Type B pancreatic cell (in vitro differentiated cells): ENCODE measurements at regions not wholly inside any gene's neighbourhood (a gene's known extent, or its start where the extent isn't known, plus 50 kb on each side); places are given as distances from the start of the nearest gene placed in this dataset.

Source experiments
- DNase-seq: peaks from one replicate; pipeline ENCODE4 v3.0.0; 2021; ENCODE audit warnings: mixed read lengths; ENCODE audit not compliant: unreplicated experiment; ENCODE audit errors: extremely low spot score
- H3K27ac Mint-ChIP-seq: 2 replicates; pipeline ENCODE4 v1.8.0; 2021; ENCODE audit warnings: mild to moderate bottlenecking, mixed read lengths
- H3K27me3 Mint-ChIP-seq: 2 replicates; pipeline ENCODE4 v1.8.0; 2021; ENCODE audit warnings: mixed read lengths
- H3K36me3 Mint-ChIP-seq: 2 replicates; pipeline ENCODE4 v1.8.0; 2021; ENCODE audit warnings: mixed read lengths
- H3K4me1 Mint-ChIP-seq: one replicate; pipeline ENCODE4 v1.8.0; 2021; ENCODE audit warnings: mixed read lengths; ENCODE audit not compliant: unreplicated experiment
- H3K4me3 Mint-ChIP-seq: 2 replicates; pipeline ENCODE4 v1.8.0; 2021; ENCODE audit warnings: mild to moderate bottlenecking, mixed read lengths
- H3K9me3 Mint-ChIP-seq: 2 replicates; pipeline ENCODE4 v1.8.0; 2021; ENCODE audit warnings: mixed read lengths
- TF ChIP-seq, protein P1 (sequence below): fragments of 200-600 bp; sonication (generic); conservative IDR thresholded peaks from 2 replicates; pipeline ENCODE4 v1.5.0; 2021; ENCODE audit warnings: antibody characterized with exemption, mild to moderate bottlenecking

DNA sequence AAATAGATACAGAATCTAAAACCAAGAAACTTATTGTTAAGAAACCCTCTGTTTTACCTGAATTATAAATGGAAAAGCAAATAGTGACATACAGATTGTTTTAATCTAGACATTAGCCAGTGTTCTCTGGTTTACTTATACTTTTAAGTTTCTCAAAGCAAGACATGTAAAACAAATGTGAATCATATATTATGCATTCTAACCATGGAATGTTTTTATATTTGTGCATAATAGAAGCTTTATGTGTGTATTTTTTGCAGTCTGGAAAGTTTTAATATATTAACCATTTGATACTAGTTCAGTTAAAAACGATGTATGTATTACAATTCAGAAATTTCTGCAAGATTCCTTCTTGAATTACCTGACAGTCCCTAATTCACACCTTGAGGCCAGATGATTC lies 150.6 kb upstream of the TMEM72 start:
- Mint-ChIP-seq H3K4me1 (peaks cover 18% of the 10 kb centered on the region), H3K36me3 (no peaks in the 10 kb centered on the region)

DNA sequence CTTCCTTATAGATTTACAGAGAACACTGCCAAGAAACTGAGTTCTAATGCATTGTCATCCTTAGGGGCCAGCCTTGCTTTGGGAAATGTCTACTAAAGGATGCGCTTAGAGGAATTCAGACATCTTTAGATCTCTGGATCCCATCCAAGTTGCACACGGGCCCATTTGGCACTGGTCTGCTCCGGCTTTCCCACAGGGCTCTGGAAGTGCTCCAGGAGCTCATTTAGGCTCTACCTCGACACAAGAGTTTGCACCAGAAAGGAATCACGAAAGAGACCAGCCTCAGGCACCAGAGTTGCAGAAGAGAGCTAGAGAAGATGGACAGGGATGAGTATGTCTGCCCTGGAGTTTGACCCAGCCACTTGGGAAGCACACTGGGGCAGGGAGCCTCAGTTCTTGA lies 150.1 kb upstream of the TMEM72 start:
- H3K4me1 Mint-ChIP-seq: peaks cover 18% of the 10 kb centered on the region
- H3K4me3 Mint-ChIP-seq: no peak overlapping the region
- TF ChIP-seq, protein P1, sequence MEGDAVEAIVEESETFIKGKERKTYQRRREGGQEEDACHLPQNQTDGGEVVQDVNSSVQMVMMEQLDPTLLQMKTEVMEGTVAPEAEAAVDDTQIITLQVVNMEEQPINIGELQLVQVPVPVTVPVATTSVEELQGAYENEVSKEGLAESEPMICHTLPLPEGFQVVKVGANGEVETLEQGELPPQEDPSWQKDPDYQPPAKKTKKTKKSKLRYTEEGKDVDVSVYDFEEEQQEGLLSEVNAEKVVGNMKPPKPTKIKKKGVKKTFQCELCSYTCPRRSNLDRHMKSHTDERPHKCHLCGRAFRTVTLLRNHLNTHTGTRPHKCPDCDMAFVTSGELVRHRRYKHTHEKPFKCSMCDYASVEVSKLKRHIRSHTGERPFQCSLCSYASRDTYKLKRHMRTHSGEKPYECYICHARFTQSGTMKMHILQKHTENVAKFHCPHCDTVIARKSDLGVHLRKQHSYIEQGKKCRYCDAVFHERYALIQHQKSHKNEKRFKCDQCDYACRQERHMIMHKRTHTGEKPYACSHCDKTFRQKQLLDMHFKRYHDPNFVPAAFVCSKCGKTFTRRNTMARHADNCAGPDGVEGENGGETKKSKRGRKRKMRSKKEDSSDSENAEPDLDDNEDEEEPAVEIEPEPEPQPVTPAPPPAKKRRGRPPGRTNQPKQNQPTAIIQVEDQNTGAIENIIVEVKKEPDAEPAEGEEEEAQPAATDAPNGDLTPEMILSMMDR: no peak
- peaks cover 11% of the 10 kb centered on the region for H3K27me3 Mint-ChIP-seq
- H3K9me3 Mint-ChIP-seq: no peaks in the 10 kb centered on the region
- H3K27ac Mint-ChIP-seq: no peak overlapping the region
- no peaks in the 10 kb centered on the region for H3K36me3 Mint-ChIP-seq
- no peak for DNase-seq

More for the DNA sequence above, 150.6 kb upstream of the TMEM72 start:
- Mint-ChIP-seq H3K27ac (no peak overlapping the region), H3K9me3 (no peaks in the 10 kb centered on the region), H3K27me3 (peaks cover 8% of the 10 kb centered on the region), H3K4me3 (no peak overlapping the region)
- DNase-seq: no peak
- TF ChIP-seq, protein P1: no peak

DNA sequence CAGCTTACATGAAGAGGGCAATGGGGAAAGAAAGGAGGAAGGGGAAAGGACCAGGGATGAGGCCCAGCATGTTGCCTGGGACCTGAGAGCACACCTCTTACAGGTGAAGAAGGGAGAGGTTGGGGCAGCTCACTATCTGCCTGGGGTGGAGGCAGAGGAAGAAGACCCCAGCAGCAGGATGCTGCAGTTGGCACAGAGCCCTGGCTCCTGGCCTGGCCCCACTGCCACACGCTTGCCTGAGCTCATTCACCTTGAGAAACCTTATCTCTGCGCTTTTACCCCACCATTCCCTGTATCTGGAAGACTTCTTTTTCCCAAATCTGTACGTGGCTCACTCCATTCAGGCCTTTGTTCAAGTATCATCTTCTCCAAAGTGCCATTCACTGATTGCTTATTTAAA lies 147.8 kb upstream of the TMEM72 start:
- TF ChIP-seq, protein P1: no peak
- Mint-ChIP-seq H3K4me3 (no peak overlapping the region), H3K27me3 (peaks cover 17% of the 10 kb centered on the region), H3K27ac (no peak overlapping the region), H3K4me1 (peaks cover 10% of the 10 kb centered on the region), H3K36me3 (no peaks in the 10 kb centered on the region), H3K9me3 (no peaks in the 10 kb centered on the region)
- no peak for DNase-seq

DNA sequence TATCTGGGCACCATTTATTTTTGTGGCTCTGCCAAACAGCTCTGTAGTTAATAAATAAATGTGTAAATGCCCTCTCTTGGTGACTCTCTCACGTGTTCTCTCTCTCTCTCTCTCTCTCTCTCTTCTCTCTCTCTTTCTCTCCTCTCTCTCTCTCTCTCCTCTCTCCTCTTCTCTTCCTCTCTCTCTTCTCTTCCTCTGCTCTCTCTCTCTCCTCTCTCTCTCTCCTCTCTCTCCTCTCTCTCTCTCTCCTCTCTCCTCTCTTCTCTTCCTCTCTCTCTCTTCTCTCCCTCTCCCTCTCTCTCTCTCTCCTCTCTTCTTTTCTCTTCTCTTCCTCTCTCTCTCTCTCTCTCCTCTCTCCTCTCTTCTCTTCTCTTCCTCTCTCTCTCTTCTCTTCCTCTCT lies 145.8 kb upstream of the TMEM72 start:
- Mint-ChIP-seq H3K4me1 (peaks cover 5% of the 10 kb centered on the region), H3K4me3 (no peak overlapping the region), H3K27me3 (peaks cover 17% of the 10 kb centered on the region), H3K27ac (no peak overlapping the region), H3K9me3 (no peaks in the 10 kb centered on the region), H3K36me3 (no peaks in the 10 kb centered on the region)
- DNase-seq: no peak
- TF ChIP-seq, protein P1: no peak

DNA sequence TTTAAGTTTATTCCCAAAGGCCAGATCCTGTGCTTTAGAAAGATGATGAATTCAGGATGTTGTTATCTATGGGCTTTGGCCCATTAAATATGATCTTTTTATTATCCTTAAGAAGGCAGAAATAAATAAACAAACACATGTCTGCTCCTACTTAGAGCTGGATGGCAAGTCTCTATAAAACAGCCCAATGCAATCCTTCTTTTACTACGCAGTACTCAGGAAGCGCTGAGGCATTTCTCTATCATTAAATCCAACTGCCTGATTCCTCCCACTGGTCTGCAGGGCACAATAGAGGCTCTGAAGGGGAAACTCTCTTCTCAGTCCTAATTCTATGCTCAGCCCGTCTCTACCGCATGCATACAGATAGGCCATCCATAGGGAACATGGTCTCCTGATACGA lies 144.5 kb upstream of the TMEM72 start:
- Mint-ChIP-seq H3K4me3 (no peak overlapping the region), H3K4me1 (peaks cover 8% of the 10 kb centered on the region), H3K9me3 (no peaks in the 10 kb centered on the region), H3K27me3 (peaks cover 17% of the 10 kb centered on the region), H3K27ac (no peak overlapping the region), H3K36me3 (no peaks in the 10 kb centered on the region)
- no peak for DNase-seq
- TF ChIP-seq, protein P1: no peak

DNA sequence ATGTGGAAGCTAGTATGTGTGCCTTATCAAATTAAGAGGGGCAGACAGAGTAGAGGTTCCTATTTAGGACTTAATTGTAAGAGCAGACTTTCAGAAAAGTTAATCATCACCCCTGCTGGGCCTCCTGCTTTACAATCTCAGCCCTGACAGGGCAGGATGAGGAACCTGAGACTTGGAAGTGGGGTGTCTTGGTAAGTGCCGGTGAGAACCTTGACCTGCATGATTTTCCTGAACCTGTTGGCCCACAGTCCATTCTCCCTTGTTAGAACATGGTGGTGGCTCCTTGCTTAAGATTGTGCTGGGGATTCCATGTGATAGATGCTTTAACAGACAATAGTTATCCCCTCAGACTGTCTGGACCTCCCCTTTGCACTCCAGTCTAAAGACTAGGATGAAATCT lies 141.7 kb upstream of the TMEM72 start:
- H3K36me3 Mint-ChIP-seq: no peaks in the 10 kb centered on the region
- no peak for DNase-seq
- no peaks in the 10 kb centered on the region for H3K9me3 Mint-ChIP-seq
- TF ChIP-seq, protein P1: no peak
- H3K27me3 Mint-ChIP-seq: peaks cover 17% of the 10 kb centered on the region
- no peak overlapping the region for H3K4me3 Mint-ChIP-seq
- peaks cover 3% of the 10 kb centered on the region for H3K4me1 Mint-ChIP-seq
- no peak overlapping the region for H3K27ac Mint-ChIP-seq
